Mucosa of descending colon (tissue), 3 donors: ENCODE measurements at regions not wholly inside any gene's neighbourhood (a gene's known extent, or its start where the extent isn't known, plus 50 kb on each side); places are given as distances from the start of the nearest gene placed in this dataset.

Source experiments
- ATAC-seq: fragments of 200-7000 bp; cut with Tn5 transposase; one replicate; pipeline ENCODE4 v1.9.1; 2020; ENCODE audit warnings: mild to moderate bottlenecking, moderate library complexity
- DNase-seq, 3 donors: peaks; one replicate each; pipeline ENCODE4 v3.0.0-alpha.2; 2020
- H3K36me3 ChIP-seq: fragments of 200-600 bp; one replicate; pipeline ENCODE4 v1.8.0; 2021; ENCODE audit warnings: low read depth, mild to moderate bottlenecking
- H3K4me1 ChIP-seq: fragments of 200-600 bp; one replicate; pipeline ENCODE4 v1.8.0; 2021; ENCODE audit warnings: low read depth, mild to moderate bottlenecking
- H3K4me3 ChIP-seq: fragments of 200-600 bp; one replicate; pipeline ENCODE4 v1.8.0; 2021; ENCODE audit warnings: mild to moderate bottlenecking
- H3K9me3 ChIP-seq: fragments of 200-600 bp; one replicate; pipeline ENCODE4 v1.8.0; 2021; ENCODE audit warnings: mild to moderate bottlenecking
- intact Hi-C, 2 donors: fragments of 100-400 bp; cut with DNase I in 1 of 2; cut with micrococcal nuclease in 1 of 2; formaldehyde crosslinking; loops; one replicate each; pipeline versions ENCODE4 v1.11.0 to v1.11.1; 2022; cut with DNase I, micrococcal nuclease
- TF ChIP-seq, protein P1 (sequence below): fragments of 200-600 bp; IDR thresholded peaks from one replicate; pipeline ENCODE4 v1.8.0; 2022; ENCODE audit warnings: antibody characterized with exemption, mild to moderate bottlenecking
- donor health status: DM: no; HTN: no; CAD: no; lungs with moderate emphysema.
- donor health status: DM: no; HTN: no; CAD: no.
- donor health status: DM: no; HTN: yes; CAD: no.

DNA sequence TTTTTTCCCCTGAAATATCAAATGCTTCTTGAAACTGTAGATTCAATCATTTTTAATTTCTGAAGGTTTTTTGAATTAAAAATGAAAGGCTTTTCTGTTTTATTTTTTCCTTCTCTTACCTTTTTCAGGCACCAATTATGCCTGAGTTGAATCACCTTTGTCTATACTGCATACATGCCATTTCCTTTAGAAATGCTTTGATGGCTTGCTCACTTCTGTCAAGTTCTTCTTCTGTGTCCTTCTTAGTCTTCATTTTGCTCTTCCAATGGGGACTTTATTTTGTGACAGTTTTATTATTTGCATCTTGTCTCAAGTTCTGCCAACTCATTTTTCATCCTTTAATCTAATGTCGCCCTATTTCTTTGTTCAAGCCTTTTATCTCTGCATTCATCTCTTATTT is 121.9 kb upstream of the PRL start:
- TF ChIP-seq, protein P1, sequence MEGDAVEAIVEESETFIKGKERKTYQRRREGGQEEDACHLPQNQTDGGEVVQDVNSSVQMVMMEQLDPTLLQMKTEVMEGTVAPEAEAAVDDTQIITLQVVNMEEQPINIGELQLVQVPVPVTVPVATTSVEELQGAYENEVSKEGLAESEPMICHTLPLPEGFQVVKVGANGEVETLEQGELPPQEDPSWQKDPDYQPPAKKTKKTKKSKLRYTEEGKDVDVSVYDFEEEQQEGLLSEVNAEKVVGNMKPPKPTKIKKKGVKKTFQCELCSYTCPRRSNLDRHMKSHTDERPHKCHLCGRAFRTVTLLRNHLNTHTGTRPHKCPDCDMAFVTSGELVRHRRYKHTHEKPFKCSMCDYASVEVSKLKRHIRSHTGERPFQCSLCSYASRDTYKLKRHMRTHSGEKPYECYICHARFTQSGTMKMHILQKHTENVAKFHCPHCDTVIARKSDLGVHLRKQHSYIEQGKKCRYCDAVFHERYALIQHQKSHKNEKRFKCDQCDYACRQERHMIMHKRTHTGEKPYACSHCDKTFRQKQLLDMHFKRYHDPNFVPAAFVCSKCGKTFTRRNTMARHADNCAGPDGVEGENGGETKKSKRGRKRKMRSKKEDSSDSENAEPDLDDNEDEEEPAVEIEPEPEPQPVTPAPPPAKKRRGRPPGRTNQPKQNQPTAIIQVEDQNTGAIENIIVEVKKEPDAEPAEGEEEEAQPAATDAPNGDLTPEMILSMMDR = no peak
- Histone ChIP-seq H3K4me3 (no peak overlapping the region), H3K4me1 (no peaks in the 10 kb centered on the region), H3K36me3 (no peaks in the 10 kb centered on the region), H3K9me3 (no peaks in the 10 kb centered on the region)
- no peak for DNase-seq
- no peak for ATAC-seq
- intact Hi-C loops = no loop called here

DNA sequence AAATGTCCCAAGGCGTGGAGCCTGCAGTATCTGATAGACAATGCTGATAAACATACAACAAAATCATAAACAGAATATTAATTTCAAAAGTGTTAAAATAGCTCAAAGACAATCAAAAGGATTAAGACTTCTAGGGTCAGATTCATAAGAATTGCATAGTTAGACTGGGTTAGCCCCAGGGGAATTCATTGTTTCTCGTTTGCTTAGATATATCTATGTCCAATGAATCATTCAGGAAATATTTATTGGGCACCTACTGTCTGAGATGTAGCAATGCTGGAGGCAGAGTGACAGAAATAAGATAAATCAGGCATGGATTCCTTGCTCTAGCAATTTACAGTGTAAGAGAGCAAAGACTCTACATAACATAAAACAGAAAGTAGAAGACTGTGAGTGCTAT is 124.4 kb upstream of the PRL start:
- no peaks in the 10 kb centered on the region for H3K9me3 ChIP-seq

DNA sequence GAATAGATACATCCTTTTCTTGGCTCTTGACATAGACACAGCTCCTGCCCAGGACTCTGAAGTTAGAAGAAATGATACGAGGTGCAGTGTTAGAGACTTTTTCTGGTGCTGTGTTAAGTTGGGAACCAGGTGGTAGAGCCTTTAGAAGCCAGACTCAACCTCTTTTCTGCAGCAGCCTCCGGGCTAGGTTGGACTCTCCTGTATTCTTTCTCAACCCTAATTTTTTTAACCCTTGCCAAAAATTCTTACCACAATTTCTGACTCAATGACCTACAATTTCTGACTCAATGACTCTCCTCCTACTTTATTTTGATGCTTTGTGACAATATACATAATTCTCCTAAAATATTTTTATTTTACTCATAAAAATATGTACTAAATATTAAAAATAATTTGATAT is 127.4 kb upstream of the PRL start:
- intact Hi-C loops = no loop called here
- Histone ChIP-seq H3K4me3 (no peak overlapping the region), H3K36me3 (no peaks in the 10 kb centered on the region), H3K4me1 (no peaks in the 10 kb centered on the region), H3K9me3 (no peaks in the 10 kb centered on the region)
- TF ChIP-seq, protein P1 = no peak
- DNase-seq (no peak), ATAC-seq (no peak)

More for the DNA sequence above, 124.4 kb upstream of the PRL start:
- TF ChIP-seq, protein P1 = no peak
- H3K4me3 ChIP-seq = no peak overlapping the region
- H3K36me3 ChIP-seq = no peaks in the 10 kb centered on the region
- no peak for ATAC-seq
- intact Hi-C loops = no loop called here
- no peaks in the 10 kb centered on the region for H3K4me1 ChIP-seq
- DNase-seq = no peak

DNA sequence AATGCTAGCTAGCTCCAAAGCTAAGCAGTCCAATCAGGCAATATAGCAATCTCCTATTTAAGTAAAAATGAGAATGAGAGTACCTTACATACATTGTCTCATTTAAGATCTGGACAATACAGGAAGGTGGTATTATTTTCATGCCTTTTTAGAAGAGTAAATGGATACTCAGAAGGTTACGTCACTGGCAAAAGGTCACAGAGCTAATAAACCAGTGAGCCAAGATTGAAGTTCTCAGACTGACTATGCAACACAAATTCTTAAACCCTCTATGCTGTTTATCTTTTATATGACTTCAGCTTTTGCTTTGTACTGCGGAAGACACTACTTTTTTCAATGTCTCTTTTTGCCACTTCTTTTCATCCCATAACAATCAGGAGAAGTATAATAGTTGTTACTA is 135.2 kb upstream of the PRL start:
- no peak overlapping the region for H3K4me3 ChIP-seq
- H3K36me3 ChIP-seq = no peaks in the 10 kb centered on the region
- TF ChIP-seq, protein P1 = no peak
- intact Hi-C loops = no loop called here
- H3K9me3 ChIP-seq = no peaks in the 10 kb centered on the region
- no peaks in the 10 kb centered on the region for H3K4me1 ChIP-seq
- no peak for ATAC-seq
- no peak for DNase-seq

DNA sequence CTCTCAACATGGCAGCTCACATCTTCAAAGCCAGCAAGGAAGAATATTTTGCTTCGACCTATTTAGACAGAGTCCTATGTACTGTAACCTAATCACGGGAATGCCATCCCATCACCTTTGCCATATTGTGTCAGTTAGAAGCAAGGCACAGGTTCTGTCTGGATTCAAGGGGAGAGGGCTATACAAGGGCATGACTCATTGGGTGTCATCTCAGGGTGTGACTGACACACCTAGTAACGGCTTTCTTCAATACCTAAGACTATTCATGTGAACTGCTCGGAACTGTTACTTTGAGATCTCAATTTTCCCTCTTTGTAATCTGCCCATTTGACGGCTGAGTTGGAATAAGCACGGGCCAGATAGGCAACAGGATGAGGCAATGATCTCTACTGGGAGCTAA is 135.6 kb upstream of the HDGFL1 start:
- no peaks in the 10 kb centered on the region for H3K9me3 ChIP-seq
- ATAC-seq = no peak
- TF ChIP-seq, protein P1 = no peak
- intact Hi-C loops = no loop called here
- H3K36me3 ChIP-seq = no peaks in the 10 kb centered on the region
- H3K4me3 ChIP-seq = no peak overlapping the region
- DNase-seq = no peak
- H3K4me1 ChIP-seq = no peaks in the 10 kb centered on the region

DNA sequence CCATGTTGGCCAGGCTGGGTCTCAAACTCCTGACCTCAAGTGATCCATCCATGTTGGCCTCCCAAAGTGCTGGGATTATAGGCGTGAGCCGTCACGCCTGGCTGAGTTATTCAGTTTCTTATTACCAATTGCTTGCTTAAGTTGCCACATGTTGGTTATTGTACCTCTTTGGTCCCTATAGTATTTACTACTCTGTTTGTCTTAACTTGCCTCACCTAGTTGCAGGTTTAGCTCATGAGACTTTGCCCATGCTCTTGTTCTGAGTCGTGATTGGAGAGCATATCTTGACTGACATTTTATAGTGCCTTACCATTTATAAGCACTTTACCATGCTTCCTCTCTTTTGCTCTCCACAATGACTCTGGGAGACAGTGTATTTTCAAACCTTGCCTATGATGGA is 134.2 kb upstream of the HDGFL1 start:
- Histone ChIP-seq H3K4me3 (no peak overlapping the region), H3K36me3 (no peaks in the 10 kb centered on the region), H3K4me1 (no peaks in the 10 kb centered on the region), H3K9me3 (no peaks in the 10 kb centered on the region)
- intact Hi-C loops = no loop called here
- TF ChIP-seq, protein P1 = no peak
- no peak for DNase-seq
- no peak for ATAC-seq
